ENCODE measurements at regions not wholly inside any gene's neighbourhood (a gene's known extent, or its start where the extent isn't known, plus 50 kb on each side); places are given as distances from the start of the nearest gene placed in this dataset.
"Not testable (repeated sequence)": the region's sequence is repeated elsewhere in the genome, so short reads cannot be mapped to it uniquely, and the experiment has no call there.

DNA sequence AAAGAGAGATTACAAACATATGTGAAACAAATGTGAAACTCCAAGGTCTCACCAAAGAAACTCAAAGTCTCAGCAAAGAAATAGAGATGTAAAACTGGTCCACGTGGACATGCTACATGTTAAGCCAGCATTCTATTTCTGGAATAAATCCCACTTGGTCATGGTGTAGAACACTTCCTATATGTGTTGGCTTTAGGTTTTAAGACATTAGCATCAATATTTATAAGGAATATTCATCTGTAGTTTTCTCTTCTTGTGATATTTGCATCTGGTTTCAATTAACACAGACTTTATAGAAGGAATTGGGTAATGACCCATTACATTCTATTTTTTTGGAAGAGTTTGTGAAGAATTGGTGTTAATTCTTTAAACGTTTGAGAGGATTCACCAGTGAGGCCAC is 133.1 kb downstream of the COPS8 start:
- DNase-seq, result no peak

DNA sequence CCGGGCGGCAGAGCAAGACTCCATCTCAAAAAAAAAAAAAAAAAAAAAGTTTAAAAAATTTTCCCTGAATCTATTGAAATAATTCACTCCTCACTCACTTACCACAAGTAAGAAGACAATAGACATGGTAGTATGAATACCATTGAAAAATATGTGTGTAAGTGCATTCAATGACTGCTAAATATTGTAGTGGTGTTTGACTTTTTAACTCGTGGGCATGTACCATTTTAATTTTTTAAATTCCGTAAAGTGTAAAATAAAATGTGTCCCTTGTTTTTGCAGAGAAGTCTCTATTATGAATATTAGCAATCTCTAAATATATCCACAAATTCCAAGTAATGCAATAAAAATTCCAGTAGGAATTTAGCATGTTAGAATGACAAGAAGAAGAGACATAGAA is 134.1 kb downstream of the COPS8 start:
- DNase-seq, result no peak

DNA sequence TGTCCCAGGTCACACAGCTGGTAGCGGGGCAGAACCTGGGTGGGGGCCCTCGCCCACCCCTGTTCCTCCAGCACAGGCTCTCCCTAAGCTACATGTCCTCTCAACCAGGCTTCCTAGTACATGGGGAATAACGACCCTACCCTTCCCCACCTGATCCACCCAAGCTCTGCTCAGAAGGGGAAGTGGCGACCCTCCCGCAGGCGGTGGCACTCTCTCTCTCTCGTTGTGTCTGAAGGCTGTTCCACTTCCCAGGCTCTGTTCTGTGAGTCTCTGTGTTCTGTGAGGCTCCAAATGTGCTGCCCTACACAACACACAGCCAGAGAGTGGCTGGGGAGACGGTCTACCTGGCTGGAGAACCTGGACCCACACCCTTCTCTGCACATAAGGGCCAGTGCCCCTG is 135.8 kb downstream of the COPS8 start:
- DNase-seq, result no peak

DNA sequence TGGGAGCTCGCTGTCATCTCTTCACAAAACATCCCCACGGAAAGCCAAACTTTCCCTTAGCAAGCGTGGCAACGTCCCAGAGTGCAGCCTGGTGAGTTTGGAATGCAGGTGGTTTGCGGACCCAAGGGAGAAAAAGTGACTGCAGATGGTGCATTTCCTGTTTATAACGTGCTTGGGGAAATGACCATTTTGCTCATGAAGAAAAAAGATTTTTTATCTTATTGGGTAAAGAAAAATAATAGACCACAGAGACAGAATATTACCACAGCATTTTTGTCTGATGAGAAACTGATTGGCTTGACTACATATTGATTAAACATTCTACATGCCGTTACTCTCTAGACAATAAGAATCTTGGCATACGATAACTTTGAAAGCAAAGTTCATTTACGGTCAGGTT is 136.5 kb downstream of the COPS8 start:
- DNase-seq, result no peak

DNA sequence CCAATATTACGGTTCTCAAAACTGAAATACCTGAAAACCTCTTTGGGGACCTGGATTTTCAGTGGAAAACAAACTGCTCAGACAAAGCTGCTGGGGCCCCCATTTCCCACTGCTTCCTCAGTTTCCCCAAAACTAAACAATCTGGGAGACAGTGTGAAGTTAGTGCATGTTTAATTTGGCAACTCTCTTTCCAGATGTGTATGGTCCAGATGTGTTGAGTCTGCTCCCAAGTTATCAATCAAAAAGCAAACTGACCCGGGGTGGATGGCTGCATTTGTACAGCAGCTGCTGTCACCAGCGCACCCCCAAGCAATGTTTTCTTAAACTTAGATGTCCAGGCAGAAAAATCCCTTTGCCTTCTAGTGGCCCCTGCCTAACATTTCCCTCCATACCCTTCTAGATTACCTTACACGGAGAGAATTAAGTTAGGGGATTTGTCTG is 136.9 kb downstream of the COPS8 start:
- DNase-seq, result no peak

DNA sequence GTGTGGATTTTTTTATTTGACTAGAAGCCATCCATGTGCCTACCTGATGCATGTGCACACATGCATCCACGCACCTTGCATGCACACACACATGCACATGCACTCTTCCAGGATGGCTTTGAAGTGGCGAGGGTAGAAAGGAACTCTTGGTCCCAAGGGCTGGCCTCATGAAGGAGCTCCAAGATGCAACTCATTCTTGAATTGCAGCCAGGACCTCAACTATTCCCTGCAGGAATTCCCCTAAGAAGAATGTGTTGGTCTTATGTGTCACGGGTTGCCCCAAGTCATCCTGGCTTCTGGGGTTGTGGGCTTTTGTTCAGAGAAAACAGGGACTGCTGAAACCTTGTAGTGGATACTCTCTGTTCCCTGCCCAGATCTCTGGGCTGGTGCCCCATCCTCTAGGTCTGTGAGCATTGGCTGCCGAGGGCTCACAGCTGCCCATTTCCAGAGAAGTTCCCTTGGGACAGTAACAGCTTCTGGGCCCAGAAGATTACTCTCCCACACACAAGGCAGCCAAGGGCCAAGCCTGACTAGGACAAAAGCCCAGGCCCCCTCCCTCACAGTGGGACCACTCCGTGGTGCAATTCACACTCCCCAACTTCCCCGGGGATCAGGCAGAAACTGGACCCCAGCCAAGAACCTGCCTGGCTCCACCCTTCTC is 137.6 kb downstream of the COPS8 start:
- DNase-seq, result no peak

DNA sequence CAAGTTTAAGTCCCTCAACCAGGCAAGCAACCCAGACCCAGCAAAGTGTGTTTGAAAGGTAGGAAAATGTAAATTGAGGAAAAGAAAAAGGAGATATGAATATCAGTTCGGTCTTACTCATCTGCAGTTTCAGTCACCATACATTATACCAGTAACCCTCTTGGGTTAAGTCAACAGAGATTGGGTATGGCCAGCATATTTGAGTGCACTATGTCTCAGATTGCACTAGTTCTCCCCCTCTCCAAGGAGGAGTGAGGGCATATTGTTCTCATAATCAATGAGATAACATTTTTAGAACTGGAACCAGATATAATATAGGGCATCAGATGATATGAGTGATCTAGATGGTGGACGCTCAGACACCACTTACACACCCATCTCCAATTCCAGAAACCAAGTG is 141.5 kb downstream of the COPS8 start:
- DNase-seq, result no peak

DNA sequence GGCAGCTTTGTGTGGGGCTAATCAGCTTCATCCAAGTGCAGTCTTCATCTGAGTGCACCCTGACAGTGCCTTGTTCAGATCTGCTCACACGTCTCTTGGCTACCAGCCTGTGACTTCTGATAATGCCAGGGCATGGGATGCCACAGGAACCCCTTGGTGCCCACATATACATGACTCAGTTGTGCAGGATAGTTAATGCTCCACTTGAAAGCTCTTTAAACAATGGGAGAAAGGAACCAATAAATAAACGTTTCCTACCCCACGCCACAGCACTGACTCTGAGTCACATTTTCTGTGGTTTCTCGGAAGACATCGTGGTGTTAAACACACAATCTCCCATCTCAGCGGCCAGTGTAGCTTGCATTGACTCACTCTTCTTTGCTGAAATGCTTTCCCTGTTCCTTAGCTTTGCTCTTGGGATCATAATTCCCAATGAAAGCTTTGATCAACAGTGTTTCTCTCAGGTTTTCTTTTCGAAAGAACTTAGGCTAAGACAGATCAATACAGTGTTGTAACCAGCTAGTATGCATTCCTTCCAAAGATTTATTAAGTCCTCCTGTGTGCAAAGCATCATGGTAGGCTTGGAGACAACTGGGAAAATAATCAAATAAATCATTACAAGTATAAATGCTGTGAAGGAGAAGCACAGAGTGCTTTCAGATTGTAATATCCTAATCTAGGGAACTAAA is 142.0 kb downstream of the COPS8 start:
- DNase-seq, result no peak

DNA sequence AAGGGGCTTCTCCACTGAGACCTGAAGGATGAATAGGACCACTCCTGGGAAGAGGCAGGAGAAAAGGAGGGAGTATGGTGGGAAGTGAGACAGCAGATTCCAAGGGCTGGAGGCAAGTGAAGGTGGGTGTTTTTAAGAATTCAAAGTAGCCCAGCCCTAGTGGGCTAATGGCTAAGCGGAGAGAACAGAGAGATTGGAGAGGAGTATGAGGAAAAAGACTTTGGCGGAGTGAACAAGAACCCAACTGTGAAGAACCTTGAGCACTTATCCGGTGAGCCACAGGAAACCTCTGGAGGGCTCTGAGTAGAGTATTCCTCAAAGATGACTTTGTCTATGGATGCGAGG is 142.6 kb downstream of the COPS8 start:
- no peak for DNase-seq

DNA sequence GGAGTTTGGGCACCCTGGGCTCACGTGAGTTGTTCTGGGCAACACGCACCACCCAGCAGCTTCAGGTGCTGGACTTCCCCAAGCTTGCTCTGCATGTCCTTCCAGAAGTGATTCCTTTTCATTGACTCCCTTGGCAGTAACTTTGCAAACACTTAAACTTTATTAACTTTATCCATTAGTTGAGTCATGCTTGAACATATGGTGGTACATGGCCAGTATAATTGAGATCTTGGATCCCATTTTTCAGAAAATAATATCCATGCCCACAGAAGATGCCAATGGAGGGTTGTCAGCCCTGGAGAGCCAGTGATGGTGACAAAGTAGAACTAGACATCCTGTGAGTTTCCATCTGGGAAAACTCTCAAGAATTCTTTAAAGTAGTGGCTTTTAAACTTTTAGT is 144.2 kb downstream of the COPS8 start:
- DNase-seq, result no peak

DNA sequence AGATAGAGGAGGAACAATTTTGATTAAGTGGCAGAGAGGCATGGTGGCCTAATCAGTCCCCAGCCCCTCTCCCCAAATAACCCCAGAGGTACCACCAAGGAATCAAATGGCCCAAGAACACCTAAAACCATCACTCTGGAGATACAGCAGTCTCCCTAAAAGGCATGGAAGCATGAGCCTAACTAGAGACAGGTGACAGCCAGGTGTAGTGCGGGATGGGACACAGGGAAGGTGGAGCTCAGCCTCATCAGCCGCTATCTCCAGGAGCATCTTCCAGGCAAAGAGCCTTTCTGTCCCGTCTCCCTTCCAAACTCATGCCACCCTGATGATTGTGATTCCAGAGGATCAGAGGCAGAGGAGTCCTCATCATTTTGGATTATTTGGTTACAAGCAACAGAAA is 144.7 kb downstream of the COPS8 start:
- no peak for DNase-seq

DNA sequence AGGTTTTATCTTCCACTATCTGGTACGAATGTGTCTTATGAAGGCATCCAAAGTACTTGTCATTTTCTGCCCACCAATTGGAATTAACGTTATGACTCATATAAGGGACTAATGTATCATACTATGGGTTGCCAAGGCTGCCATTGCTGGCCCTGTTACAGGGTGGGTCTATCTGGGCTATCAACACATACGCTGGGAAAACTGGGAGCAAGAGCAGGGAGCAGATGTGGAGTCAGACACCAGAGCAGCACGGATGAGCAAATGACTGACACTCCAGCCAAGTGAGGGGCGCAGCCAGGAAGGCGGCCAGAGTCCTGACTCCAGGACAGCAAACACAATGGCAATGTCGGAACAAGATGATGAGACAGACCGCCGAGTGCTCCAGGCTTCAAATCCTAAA is 145.9 kb downstream of the COPS8 start:
- DNase-seq, result no peak

DNA sequence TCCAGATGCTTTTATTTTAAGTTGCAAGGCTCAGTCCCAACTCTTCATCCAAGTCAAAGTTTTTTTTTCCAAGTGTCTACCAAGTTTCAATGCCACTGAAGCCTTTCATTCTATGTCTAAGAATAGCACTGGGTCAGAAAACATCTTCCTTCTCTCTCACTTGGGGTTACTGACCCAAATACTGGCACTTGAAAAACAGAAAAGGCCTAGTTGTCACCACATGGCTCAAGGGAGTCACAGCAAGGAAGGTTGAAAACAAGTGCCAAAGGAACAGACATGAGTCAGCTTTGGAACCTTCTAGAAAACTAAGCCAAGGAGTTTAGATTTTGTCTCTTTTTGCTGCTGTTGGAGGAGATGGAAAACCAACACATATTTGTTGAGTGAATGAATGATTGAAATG is 146.5 kb downstream of the COPS8 start:
- DNase-seq, result no peak

DNA sequence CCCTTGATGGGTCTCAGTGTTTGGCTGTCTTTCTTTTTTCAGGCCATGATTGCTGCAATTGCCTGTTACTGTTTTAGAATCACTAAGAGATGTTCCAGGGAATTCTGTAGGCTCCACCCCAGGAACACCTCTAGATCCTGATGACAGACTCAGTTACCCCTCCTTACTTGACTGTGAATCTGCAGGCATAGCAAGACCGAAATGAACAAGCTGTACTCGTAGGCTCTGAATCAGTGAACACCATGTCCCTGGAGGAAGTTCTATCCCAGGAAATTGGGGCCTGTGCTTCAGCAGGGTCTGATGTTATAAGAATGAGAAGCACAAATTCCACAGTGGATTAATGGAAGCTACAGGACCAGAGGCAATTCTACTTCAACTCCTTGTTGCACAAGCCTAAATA is 148.6 kb downstream of the COPS8 start:
- DNase-seq, result no peak

DNA sequence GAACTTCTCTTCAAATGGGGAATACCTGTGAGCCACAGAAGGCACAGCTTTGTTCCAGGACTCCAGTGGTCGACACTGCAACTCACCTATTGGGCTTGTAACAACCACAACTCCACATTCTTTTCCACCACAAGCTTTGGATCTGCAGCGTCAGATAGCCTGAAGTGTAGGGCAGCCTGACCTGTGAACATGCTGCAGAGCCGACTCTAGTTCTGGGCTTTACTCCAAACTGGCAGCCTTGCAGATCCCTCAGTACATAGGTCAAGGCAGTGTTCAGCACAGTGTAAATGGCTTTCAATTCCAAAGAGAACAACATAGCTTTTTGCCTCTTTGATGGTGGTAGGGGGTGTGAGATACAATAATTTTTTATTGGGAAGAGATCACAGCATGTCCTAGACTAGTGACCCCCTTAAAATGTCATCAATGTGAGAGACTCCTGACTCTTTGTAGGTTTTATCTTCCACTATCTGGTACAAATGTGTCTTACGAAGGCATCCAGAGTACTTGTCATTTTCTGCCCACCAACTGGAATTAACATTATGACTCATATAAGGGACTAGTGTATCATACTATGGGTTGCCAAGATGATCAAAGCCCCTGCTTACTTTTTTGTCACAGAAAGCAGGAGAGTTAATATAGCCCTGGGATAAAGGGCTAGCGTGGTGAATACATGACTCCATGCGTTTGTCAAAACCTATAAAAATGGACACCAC is 149.8 kb downstream of the COPS8 start:
- no peak for DNase-seq

DNA sequence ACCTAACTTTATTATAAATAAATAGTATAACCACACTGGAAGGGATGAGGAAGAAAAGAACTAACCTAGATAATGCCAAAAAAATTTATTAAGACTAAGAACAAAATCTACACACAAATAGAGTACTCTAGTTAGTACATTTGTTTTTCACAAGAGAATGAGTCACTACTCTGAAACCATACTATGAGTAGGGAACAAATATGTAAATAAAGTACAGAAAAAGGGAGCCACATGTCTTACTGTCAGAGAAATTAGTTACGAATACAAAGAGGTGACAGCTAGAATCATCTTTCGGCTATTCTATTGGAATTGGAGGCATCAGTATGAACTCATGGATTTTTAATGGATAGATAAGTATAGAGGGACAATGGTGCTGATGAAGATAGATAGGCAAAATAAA is 150.5 kb downstream of the COPS8 start:
- DNase-seq, result no peak

DNA sequence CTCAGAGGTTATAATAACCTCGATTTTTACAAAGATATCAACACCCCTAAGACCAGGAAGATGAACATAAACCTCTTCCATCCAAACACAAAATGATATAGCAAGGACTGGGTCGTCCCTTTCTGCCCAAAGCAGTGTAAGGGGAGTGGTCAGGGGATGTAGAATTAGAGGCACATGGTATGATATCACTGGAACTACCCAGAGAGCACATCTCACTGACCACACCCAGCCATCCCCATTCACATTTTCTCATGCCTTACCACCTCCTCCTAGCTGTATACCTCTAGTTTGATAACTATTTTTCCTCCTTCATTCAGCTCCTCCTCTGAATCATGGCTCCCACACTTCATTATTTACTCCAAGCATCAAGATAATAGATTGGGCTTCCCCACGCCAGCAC is 152.6 kb downstream of the COPS8 start:
- no peak for DNase-seq

DNA sequence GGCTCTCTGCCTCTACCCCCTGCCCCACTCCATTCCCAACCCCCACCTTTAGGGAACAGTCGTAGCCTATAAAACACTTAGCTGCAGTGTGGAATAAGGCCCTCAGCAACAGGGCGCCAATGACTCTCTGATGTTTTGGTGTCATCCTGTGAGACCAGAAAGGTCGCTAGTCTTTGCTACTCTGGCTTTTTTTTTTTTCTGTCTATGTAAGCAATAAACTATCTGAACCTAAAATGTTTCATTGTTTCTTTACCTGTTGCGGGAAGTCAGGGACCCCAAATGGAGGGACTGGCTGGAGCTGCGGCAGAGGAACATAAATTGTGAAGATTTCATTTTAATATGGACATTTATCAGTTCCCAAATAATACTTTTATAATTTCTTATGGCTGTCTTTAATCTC is 154.6 kb downstream of the COPS8 start:
- no peak for DNase-seq

DNA sequence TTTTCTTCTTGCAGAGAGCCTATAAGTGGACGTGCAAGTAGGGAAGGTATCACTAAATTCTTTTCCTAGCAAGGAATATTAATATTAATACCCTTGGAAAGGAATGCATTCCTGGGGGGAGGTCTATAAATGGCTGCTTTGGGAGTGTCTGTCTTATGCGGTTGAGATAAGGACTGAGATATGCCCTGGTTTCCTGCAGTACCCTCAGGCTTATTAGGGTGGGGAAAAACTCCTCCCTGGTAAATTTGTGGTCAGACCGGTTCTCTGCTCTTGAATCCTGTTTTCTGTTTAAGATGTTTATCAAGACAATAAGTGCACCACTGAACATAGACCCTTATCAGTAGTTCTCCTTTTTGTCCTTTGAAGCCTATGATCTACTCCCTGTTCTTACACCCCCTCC is 155.2 kb downstream of the COPS8 start:
- DNase-seq, result not testable (repeated sequence)

DNA sequence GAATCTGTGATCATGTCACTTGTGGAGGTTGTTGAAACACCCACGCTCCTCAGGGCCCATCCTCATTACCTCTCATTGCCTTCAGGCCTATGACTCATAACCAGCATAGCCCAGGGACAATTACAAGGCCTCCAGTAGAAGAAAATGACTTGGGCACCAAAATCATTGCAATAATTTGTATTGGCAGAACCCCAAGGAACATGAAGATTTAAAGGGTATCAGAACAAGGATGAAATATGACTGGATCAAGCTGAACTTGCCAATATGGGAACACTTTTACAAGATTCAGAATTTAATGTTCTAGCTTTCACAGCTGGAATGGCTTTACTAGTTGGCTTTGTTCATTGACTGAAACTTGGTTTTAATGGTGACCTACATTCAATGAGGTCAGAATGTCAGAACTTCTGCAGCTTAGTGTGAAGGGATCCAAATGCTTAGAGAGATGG is 156.4 kb downstream of the COPS8 start:
- no peak for DNase-seq

DNA sequence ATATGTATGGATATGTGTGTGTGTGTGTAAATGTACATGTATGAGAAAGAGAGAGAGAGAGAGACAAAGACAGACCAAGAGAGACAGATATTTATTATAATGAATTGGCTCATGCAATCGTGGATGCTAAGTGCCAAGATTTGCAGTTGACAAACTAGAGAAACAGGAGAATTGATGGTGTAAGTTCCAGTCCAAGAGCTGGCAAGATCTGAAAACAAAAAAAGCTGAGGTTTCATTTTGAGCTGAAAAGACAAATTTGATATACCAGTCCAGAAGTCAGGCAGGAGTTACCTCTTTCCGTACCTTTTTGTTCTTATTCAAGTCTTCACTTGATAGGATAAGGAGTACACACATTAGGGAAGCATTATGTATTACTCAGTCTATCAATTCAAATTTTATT is 157.8 kb downstream of the COPS8 start:
- no peak for DNase-seq

DNA sequence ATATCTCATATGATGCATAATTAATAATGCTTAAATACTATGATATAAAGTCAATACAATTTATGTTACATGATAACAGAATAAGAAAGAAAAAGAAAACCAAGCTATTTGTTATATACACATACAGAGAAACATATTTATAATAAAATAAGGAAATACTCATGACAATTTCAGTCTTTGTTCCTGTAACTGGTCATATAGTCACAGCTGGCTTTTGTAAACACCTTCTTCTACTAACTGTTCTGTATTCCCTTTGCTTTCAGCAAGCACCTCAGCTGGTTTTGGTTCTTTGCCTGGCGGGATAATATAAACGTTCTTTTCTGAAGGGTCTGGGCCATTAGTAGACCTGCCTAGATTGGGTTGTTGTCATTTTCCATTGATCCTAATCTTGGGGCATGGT is 158.5 kb downstream of the COPS8 start:
- DNase-seq, result no peak

DNA sequence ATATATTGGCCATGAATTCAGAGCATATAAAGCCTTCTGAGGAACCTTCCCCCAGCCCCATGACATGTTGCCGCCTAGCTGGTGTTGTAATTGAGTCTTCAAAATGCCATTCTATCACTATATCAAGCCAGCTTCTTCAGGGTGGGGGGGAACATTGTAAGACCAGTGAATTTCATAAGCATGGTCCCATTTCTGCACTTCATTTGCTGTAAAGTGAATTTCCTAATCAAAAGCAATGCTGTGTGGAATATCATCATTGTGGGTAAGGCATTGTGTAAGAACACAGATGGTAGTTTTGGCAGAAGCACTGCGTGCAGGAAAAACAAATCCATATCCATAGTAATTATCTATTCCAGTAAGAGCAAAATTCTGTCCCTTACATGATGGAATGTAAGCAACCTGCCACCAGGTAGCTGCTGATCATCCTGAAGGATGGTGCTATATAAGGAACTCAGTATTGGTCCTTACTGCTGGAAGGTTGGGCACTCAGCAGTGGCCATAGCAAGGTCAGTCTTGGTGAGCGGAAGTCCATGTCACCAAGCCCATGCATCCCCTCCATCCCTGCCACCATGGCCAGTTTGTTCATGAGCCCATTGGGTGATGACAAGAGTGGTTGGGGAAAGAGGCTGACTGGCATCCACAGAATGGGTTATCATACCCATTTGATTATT is 159.4 kb downstream of the COPS8 start:
- DNase-seq, result no peak

DNA sequence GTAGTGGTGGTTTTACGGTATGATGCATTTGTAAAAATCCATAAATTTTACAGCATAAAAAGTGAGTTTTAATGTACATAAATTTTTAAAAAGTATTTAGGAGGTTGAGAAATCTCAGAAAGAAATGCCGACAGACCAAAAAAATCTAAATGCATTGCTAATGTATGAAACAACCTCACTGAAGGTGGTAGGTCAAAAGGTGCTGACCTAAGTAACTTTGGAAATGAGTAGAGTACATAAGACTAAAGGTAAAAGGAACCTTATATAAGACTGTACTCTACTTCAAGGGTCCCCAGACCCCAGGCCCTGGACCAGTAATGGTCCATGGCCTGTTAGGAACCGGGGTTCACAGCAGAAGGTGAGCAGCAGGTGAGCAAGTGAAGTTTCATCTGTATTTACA is 163.4 kb downstream of the COL6A3 start:
- DNase-seq, result no peak

Data from activated CD4-positive, alpha-beta T cell treated with anti-CD3 and anti-CD28 coated beads, Interleukin-2, amount 50 U/mL, for 1 hour (primary cell).